GM12878 (cell line): ENCODE measurements at regions not wholly inside any gene's neighbourhood (a gene's known extent, or its start where the extent isn't known, plus 50 kb on each side); places are given as distances from the start of the nearest gene placed in this dataset.

Experiments
- ATAC-seq: fragments of 200-7000 bp; cut with Tn5 transposase; 3 replicates; pipeline ENCODE4 v1.9.1; 2020; ENCODE audit warnings: mild to moderate bottlenecking, moderate library complexity
- BruUV-seq: library from RNA; stranded (reverse); fragments of 400-500 nt; replicated peaks from 2 replicates; lab custom pipeline; 2021; lab: Mats Ljungman, UMichigan
- CTCF ChIA-PET: fragments of 300-600 bp; sonication (Branson Sonifier 250); formaldehyde crosslinking; extraction: SDS; loops from one replicate; lab custom pipeline; 2021; ENCODE audit warnings: inconsistent platforms; lab: Yijun Ruan, JAX
- POLR2A ChIA-PET: fragments of 350-600 bp; formaldehyde crosslinking; extraction: SDS; loops from one replicate; lab custom pipeline; 2021; ENCODE audit warnings: inconsistent platforms; lab: Charles Lee
- RAD21 ChIA-PET: fragments of 300-600 bp; sonication (Branson Sonifier 250); formaldehyde crosslinking; loops from one replicate; lab custom pipeline; 2023; ENCODE audit warnings: antibody characterized with exemption; ENCODE audit not compliant: unreplicated experiment; lab: Charles Lee
- SMC1A ChIA-PET: fragments of 300-600 bp; sonication (Branson Sonifier 250); formaldehyde crosslinking; loops from one replicate; lab custom pipeline; 2023; ENCODE audit not compliant: unreplicated experiment, uncharacterized antibody; lab: Charles Lee
- DNase-seq: peaks from one replicate; pipeline ENCODE4 v3.0.0-alpha.2; 2011; ENCODE audit warnings: low read depth, low spot score
- FAIRE-seq: peaks from 3 replicates; lab custom pipeline; 2011; peaks lifted over from hg19 to GRCh38; lab: Jason Lieb, UNC
- H2AFZ ChIP-seq: 2 replicates; pipeline ENCODE4 v1.6.0; 2011; ENCODE audit warnings: low read depth, low read length, control low read depth; ENCODE audit not compliant: control insufficient read depth
- H3K27ac ChIP-seq: 2 replicates; pipeline ENCODE4 v1.5.1; 2011; ENCODE audit warnings: control low read depth; ENCODE audit not compliant: control insufficient read depth, insufficient read depth
- H3K27me3 ChIP-seq, 2 experiments: replicated peaks in 1 of 2; 2 replicates each; pipeline versions ENCODE4 v1.6.0 to v1.6.1; 2011; ENCODE audit warnings: low read length in 1 of 2; ENCODE audit not compliant: control insufficient read depth in 2 of 2, insufficient read depth in 2 of 2
- H3K36me3 ChIP-seq, 2 experiments: 2 replicates each; pipeline ENCODE4 v1.5.1; 2011; ENCODE audit warnings: low read length in 1 of 2; ENCODE audit not compliant: control insufficient read depth in 2 of 2, insufficient read depth in 2 of 2
- H3K4me1 ChIP-seq: 2 replicates; pipeline ENCODE4 v1.6.1; 2011; ENCODE audit warnings: mild to moderate bottlenecking, low read length, moderate library complexity, mixed read lengths; ENCODE audit not compliant: control insufficient read depth, insufficient read depth
- H3K4me2 ChIP-seq: 2 replicates; pipeline ENCODE4 v1.6.0; 2011; ENCODE audit warnings: control low read depth; ENCODE audit not compliant: control insufficient read depth, insufficient read depth
- H3K4me3 ChIP-seq: fragments of 200-600 bp; sonication (generic); 2 replicates; pipeline ENCODE4 v1.5.1; 2016
- H3K79me2 ChIP-seq: 2 replicates; pipeline ENCODE4 v1.6.0; 2011; ENCODE audit warnings: low read length; ENCODE audit not compliant: control insufficient read depth, insufficient read depth
- H3K9ac ChIP-seq: 2 replicates; pipeline ENCODE4 v1.8.0; 2011; ENCODE audit warnings: low read length, control low read depth, mixed read lengths; ENCODE audit not compliant: control insufficient read depth, insufficient read depth
- H3K9me3 ChIP-seq: replicated peaks from 3 replicates; pipeline ENCODE4 v1.5.1; 2011; ENCODE audit warnings: mild to moderate bottlenecking, low read length; ENCODE audit not compliant: control insufficient read depth, insufficient read depth
- H4K20me1 ChIP-seq: 2 replicates; pipeline ENCODE4 v1.6.0; 2011; ENCODE audit not compliant: control insufficient read depth, insufficient read depth
- CREM ChIP-seq: IDR thresholded peaks from 2 replicates; pipeline ENCODE4 v1.6.1; 2014; ENCODE audit warnings: antibody characterized with exemption, low read depth
- HDAC6 ChIP-seq: fragments of 200-600 bp; sonication (generic); IDR thresholded peaks from one replicate; pipeline ENCODE4 v1.8.0; 2017; ENCODE audit warnings: antibody characterized with exemption; ENCODE audit not compliant: unreplicated experiment
- POU2F2 ChIP-seq: IDR thresholded peaks from 3 replicates; pipeline ENCODE4 v1.6.1; 2011; ENCODE audit warnings: low read depth, mild to moderate bottlenecking, low read length, borderline replicate concordance
- RFX5 ChIP-seq: IDR thresholded peaks from 2 replicates; pipeline ENCODE4 v1.6.1; 2011; ENCODE audit warnings: low read depth, low read length, improper control_type of control experiment
- RUNX3 ChIP-seq: IDR thresholded peaks from 2 replicates; pipeline ENCODE4 v1.6.1; 2012; ENCODE audit warnings: low read length, inconsistent platforms
- SMARCA5 ChIP-seq: fragments of 450-650 bp; IDR thresholded peaks from 2 replicates; pipeline ENCODE4 v1.6.1; 2017; ENCODE audit warnings: mild to moderate bottlenecking
- SMC3 ChIP-seq: IDR thresholded peaks from 2 replicates; pipeline ENCODE4 v1.6.1; 2011; ENCODE audit warnings: low read length, improper control_type of control experiment, borderline replicate concordance
- STAT1 ChIP-seq: fragments of 450-650 bp; conservative IDR thresholded peaks from 2 replicates; pipeline ENCODE4 v1.6.1; 2014; ENCODE audit warnings: antibody characterized with exemption, mild to moderate bottlenecking
- TCF3 ChIP-seq: IDR thresholded peaks from 2 replicates; pipeline ENCODE4 v1.6.1; 2012; ENCODE audit warnings: low read depth, mild to moderate bottlenecking, low read length, borderline replicate concordance; ENCODE audit not compliant: insufficient read depth
- ZBED1 ChIP-seq: IDR thresholded peaks from 2 replicates; pipeline ENCODE4 v1.6.1; 2016; ENCODE audit warnings: borderline replicate concordance
- ZNF217 ChIP-seq: fragments of 450-650 bp; IDR thresholded peaks from 2 replicates; pipeline ENCODE4 v1.6.1; 2017; ENCODE audit warnings: antibody characterized with exemption, mild to moderate bottlenecking
- WGBS: methylation state at CpG from one replicate; pipeline ENCODE4 v1.1.6; 2016; ENCODE audit warnings: low lambda C conversion rate; ENCODE audit not compliant: insufficient replicate concordance, insufficient coverage; ENCODE audit errors: missing lambda C conversion rate; 5-methylcytosine and 5-hydroxymethylcytosine counted together
- in situ Hi-C: fragments of 300-500 bp; cut with MboI; formaldehyde crosslinking; loops from 9 replicates; pipeline ENCODE4 v1.14.3; 2018; ENCODE audit warnings: mixed read lengths
- intact Hi-C: fragments of 100-400 bp; cut with micrococcal nuclease; formaldehyde crosslinking; loops from one replicate; pipeline ENCODE4 v1.14.2; 2022; ENCODE audit not compliant: unreplicated experiment
- TF ChIP-seq, protein P1 (sequence below): fragments of 450-650 bp; IDR thresholded peaks from 2 replicates; pipeline ENCODE4 v1.6.1; 2016; ENCODE audit warnings: mild to moderate bottlenecking, moderate library complexity, borderline replicate concordance
- TF ChIP-seq, protein P2 (sequence below): fragments of 450-650 bp; conservative IDR thresholded peaks from 2 replicates; pipeline ENCODE4 v1.6.1; 2017; ENCODE audit warnings: mild to moderate bottlenecking, moderate library complexity
- TF ChIP-seq, protein P3 (sequence below): fragments of 450-650 bp; IDR thresholded peaks from 2 replicates; pipeline ENCODE4 v1.6.1; 2016; ENCODE audit warnings: mild to moderate bottlenecking

DNA sequence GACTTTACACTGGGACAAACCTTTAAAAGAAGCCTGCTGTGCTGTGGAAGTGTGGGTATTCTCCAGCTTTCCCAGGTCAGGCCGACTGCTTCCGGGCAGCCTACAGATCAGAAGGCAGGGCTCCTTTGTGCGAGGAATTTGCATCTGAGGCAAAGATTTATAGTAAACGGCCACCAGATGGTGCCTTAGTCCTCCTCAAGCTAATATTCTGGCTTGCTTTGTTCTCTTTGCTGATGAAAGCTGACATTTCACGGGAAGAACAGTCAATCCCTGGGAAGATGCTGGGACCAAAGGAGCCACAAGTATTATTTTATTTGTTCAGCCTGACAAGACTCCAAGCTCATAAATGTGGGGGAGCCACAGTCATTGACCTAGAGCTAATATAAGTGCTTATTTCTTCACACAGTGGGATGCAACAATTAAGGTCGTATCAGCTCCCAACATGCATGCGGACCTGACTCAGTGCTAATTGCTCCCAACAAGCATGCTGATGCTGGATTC, 120.7 kb upstream of the TRIM2 start (continued):
- TF ChIP-seq POU2F2 (peak; percentile 78; the same call in 1 of the 3 replicates), SMC3 (peak; percentile 85)
- TF ChIP-seq, protein P1, sequence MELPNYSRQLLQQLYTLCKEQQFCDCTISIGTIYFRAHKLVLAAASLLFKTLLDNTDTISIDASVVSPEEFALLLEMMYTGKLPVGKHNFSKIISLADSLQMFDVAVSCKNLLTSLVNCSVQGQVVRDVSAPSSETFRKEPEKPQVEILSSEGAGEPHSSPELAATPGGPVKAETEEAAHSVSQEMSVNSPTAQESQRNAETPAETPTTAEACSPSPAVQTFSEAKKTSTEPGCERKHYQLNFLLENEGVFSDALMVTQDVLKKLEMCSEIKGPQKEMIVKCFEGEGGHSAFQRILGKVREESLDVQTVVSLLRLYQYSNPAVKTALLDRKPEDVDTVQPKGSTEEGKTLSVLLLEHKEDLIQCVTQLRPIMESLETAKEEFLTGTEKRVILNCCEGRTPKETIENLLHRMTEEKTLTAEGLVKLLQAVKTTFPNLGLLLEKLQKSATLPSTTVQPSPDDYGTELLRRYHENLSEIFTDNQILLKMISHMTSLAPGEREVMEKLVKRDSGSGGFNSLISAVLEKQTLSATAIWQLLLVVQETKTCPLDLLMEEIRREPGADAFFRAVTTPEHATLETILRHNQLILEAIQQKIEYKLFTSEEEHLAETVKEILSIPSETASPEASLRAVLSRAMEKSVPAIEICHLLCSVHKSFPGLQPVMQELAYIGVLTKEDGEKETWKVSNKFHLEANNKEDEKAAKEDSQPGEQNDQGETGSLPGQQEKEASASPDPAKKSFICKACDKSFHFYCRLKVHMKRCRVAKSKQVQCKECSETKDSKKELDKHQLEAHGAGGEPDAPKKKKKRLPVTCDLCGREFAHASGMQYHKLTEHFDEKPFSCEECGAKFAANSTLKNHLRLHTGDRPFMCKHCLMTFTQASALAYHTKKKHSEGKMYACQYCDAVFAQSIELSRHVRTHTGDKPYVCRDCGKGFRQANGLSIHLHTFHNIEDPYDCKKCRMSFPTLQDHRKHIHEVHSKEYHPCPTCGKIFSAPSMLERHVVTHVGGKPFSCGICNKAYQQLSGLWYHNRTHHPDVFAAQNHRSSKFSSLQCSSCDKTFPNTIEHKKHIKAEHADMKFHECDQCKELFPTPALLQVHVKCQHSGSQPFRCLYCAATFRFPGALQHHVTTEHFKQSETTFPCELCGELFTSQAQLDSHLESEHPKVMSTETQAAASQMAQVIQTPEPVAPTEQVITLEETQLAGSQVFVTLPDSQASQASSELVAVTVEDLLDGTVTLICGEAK: no peak

DNA sequence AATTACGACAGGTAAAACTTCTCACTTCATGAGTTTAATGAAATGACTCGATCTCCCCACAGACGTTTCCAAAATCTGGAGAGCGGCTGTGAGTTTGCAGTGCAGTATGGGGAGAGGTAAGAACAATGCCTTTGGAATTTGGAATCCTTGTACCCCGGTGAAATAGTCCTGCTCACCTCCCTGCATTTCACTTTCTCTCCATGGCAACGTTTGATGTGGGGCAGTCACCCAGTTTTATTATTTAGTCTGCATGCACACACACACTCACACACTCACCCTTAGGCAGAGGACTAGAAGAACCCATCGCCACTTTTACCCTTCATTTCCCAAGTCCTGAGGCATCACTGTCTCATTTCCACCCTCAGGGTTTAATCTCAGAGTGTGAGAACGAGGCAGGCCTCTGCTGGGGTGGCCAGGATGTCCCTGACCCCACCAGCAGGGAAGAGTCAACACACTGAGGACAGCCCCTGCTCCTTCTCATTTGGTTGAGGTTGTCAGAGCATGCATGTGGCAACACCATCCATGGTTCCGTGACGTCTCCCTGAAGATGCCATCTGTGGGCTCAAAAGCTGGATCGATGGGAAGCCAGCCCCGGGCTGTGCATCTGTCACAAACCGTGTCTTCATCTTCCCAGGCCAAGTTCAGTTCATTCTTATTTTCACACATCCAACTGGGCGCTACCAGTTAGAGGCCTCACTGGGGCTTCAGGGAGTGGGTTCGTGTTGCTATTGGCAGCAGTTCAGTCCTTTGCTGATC, 119.8 kb upstream of the TRIM2 start:
- Histone ChIP-seq H3K27ac (no peak overlapping the region), H3K4me1 (no peaks in the 10 kb centered on the region), H3K9me3 (no peaks in the 10 kb centered on the region), H3K27me3 (no peaks in the 10 kb centered on the region; a peak in 2 of 4 replicates), H3K36me3 (no peaks in the 10 kb centered on the region), H2AFZ (no peak overlapping the region), H3K4me3 (no peak overlapping the region), H4K20me1 (no peaks in the 10 kb centered on the region), H3K79me2 (no peaks in the 10 kb centered on the region), H3K4me2 (no peak overlapping the region), H3K9ac (no peak overlapping the region)
- in situ Hi-C loops (no loop called here), intact Hi-C loops (no loop called here)
- ChIA-PET RAD21 (interaction anchor here (1.0 to 3.8 kb wide), 10 partner anchors 9 to 630 kb away, joined by 3 to 71 read pairs (median 4); partner anchors contain the start of genes ARFIP1 and TIGD4), POLR2A (interaction anchor here (1.1 kb wide), 1 partner anchor 42 kb away, joined by 4 read pairs; no protein-coding TSS in a partner anchor), CTCF (interaction anchor here (0.7 to 6.4 kb wide), 38 partner anchors 9 to 1967 kb away, joined by 3 to 269 read pairs (median 4); partner anchors contain the start of genes ARFIP1 and TIGD4), SMC1A (interaction anchor here (0.7 to 5.0 kb wide), 19 partner anchors 10 to 666 kb away, joined by 3 to 85 read pairs (median 4); no protein-coding TSS in a partner anchor)
- FAIRE-seq (no peak), DNase-seq (no peak), ATAC-seq (no peak)
- no TSS peak for BruUV-seq
- WGBS: 41% methylated on average over 15 of the region's 15 CpGs
- TF ChIP-seq, protein P2, sequence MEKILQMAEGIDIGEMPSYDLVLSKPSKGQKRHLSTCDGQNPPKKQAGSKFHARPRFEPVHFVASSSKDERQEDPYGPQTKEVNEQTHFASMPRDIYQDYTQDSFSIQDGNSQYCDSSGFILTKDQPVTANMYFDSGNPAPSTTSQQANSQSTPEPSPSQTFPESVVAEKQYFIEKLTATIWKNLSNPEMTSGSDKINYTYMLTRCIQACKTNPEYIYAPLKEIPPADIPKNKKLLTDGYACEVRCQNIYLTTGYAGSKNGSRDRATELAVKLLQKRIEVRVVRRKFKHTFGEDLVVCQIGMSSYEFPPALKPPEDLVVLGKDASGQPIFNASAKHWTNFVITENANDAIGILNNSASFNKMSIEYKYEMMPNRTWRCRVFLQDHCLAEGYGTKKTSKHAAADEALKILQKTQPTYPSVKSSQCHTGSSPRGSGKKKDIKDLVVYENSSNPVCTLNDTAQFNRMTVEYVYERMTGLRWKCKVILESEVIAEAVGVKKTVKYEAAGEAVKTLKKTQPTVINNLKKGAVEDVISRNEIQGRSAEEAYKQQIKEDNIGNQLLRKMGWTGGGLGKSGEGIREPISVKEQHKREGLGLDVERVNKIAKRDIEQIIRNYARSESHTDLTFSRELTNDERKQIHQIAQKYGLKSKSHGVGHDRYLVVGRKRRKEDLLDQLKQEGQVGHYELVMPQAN: no peak
- TF ChIP-seq, protein P3, sequence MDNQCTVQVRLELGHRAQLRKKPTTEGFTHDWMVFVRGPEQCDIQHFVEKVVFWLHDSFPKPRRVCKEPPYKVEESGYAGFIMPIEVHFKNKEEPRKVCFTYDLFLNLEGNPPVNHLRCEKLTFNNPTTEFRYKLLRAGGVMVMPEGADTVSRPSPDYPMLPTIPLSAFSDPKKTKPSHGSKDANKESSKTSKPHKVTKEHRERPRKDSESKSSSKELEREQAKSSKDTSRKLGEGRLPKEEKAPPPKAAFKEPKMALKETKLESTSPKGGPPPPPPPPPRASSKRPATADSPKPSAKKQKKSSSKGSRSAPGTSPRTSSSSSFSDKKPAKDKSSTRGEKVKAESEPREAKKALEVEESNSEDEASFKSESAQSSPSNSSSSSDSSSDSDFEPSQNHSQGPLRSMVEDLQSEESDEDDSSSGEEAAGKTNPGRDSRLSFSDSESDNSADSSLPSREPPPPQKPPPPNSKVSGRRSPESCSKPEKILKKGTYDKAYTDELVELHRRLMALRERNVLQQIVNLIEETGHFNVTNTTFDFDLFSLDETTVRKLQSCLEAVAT: no peak
- TF ChIP-seq ZNF217 (no peak), RFX5 (no peak), CREM (no peak), SMARCA5 (no peak), STAT1 (no peak), TCF3 (no peak), ZBED1 (no peak), HDAC6 (no peak), RUNX3 (no peak)
